Activated gamma-delta T cell treated with Interleukin-2 at 50 U/mL for 16 hours (primary cell): ENCODE measurements at regions not wholly inside any gene's neighbourhood (a gene's known extent, or its start where the extent isn't known, plus 50 kb on each side); places are given as distances from the start of the nearest gene placed in this dataset.

Source experiments
- DNase-seq: peaks from one replicate; pipeline ENCODE4 v3.0.0-alpha.2; 2020

GRCh38 chr15:62758126-62758951 is 284.2 kb upstream of the TPM1 start:
- DNase-seq = no peak

- no peak for DNase-seq
Observed at GRCh38 chr15:62758952-62759349, 283.6 kb upstream of the TPM1 start.

GRCh38 chr15:62760538-62760937 is 282.0 kb upstream of the TPM1 start:
- no peak for DNase-seq

- no peak for DNase-seq
Observed at GRCh38 chr15:62765916-62766315, 276.6 kb upstream of the TPM1 start.

GRCh38 chr15:62766599-62766998 is 275.9 kb upstream of the TPM1 start:
- no peak for DNase-seq

GRCh38 chr15:62769604-62770003 is 272.9 kb upstream of the TPM1 start:
- no peak for DNase-seq

GRCh38 chr15:62770111-62770660 is 272.4 kb upstream of the TPM1 start:
- DNase-seq = no peak

- DNase-seq = no peak
Observed at GRCh38 chr15:62770752-62771151, 271.8 kb upstream of the TPM1 start.

GRCh38 chr15:62771234-62771633 is 271.3 kb upstream of the TPM1 start:
- no peak for DNase-seq

GRCh38 chr15:62773369-62774165 is 269.0 kb upstream of the TPM1 start:
- DNase-seq = no peak

- DNase-seq = no peak
Observed at GRCh38 chr15:62775932-62776331, 266.6 kb upstream of the TPM1 start.

- DNase-seq = no peak
Observed at GRCh38 chr15:62777671-62778070, 264.9 kb upstream of the TPM1 start.

GRCh38 chr15:62779036-62779770 is 263.3 kb upstream of the TPM1 start:
- DNase-seq = no peak

- no peak for DNase-seq
Observed at GRCh38 chr15:62779899-62780298, 262.6 kb upstream of the TPM1 start.

GRCh38 chr15:62781081-62781497 is 261.5 kb upstream of the TPM1 start:
- no peak for DNase-seq

GRCh38 chr15:62782071-62782841 is 260.3 kb upstream of the TPM1 start:
- DNase-seq = no peak

- no peak for DNase-seq
Observed at GRCh38 chr15:62782896-62783295, 259.7 kb upstream of the TPM1 start.

- DNase-seq = no peak
Observed at GRCh38 chr15:62783303-62783957, 259.1 kb upstream of the TPM1 start.

GRCh38 chr15:62785881-62786828 is 256.4 kb upstream of the TPM1 start:
- DNase-seq = no peak

GRCh38 chr15:62787401-62787800 is 255.1 kb upstream of the TPM1 start:
- no peak for DNase-seq

GRCh38 chr15:62788224-62788623 is 254.3 kb upstream of the TPM1 start:
- DNase-seq = no peak
